Astrocyte (in vitro differentiated cells and primary cell): ENCODE measurements at regions not wholly inside any gene's neighbourhood (a gene's known extent, or its start where the extent isn't known, plus 50 kb on each side); places are given as distances from the start of the nearest gene placed in this dataset.

Experiments used
- DNase-seq: peaks from one replicate; pipeline ENCODE4 v3.0.0-alpha.2; 2010; ENCODE audit warnings: low read depth
- FAIRE-seq: peaks from 2 replicates; lab custom pipeline; 2011; peaks lifted over from hg19 to GRCh38; lab: Jason Lieb, UNC
- H2AFZ ChIP-seq: 2 replicates; pipeline ENCODE4 v1.6.0; 2012; ENCODE audit warnings: low read depth, low read length, inconsistent platforms
- H3K27ac ChIP-seq: 2 replicates; pipeline ENCODE4 v1.5.1; 2011; ENCODE audit warnings: low read depth, low read length, inconsistent platforms
- H3K27me3 ChIP-seq: 2 replicates; pipeline ENCODE4 v1.6.0; 2011; ENCODE audit warnings: low read length, inconsistent platforms; ENCODE audit not compliant: insufficient read depth
- H3K36me3 ChIP-seq: 2 replicates; pipeline ENCODE4 v1.5.1; 2011; ENCODE audit warnings: low read length, inconsistent platforms; ENCODE audit not compliant: insufficient read depth
- H3K4me1 ChIP-seq: 2 replicates; pipeline ENCODE4 v1.5.1; 2011; ENCODE audit warnings: low read length, inconsistent platforms; ENCODE audit not compliant: insufficient read depth
- H3K4me2 ChIP-seq: 2 replicates; pipeline ENCODE4 v1.6.0; 2012; ENCODE audit warnings: low read length, inconsistent platforms
- H3K4me3 ChIP-seq: 2 replicates; pipeline ENCODE4 v1.5.1; 2011; ENCODE audit warnings: low read depth, mild to moderate bottlenecking, low read length, inconsistent platforms; ENCODE audit not compliant: insufficient read depth
- H3K79me2 ChIP-seq: 2 replicates; pipeline ENCODE4 v1.6.0; 2012; ENCODE audit warnings: mild to moderate bottlenecking, low read length, inconsistent platforms; ENCODE audit not compliant: insufficient read depth
- H3K9ac ChIP-seq: 2 replicates; pipeline ENCODE4 v1.6.0; 2012; ENCODE audit warnings: mild to moderate bottlenecking, low read length, inconsistent platforms
- H3K9me3 ChIP-seq: 2 replicates; pipeline ENCODE4 v1.5.1; 2012; ENCODE audit warnings: low read depth, mild to moderate bottlenecking, low read length, inconsistent platforms; ENCODE audit not compliant: insufficient read depth
- H4K20me1 ChIP-seq: 2 replicates; pipeline ENCODE4 v1.6.0; 2012; ENCODE audit warnings: low read length, inconsistent platforms; ENCODE audit not compliant: insufficient read depth
- H3K27ac Mint-ChIP-seq: one replicate; pipeline ENCODE4 v1.8.0; 2021; ENCODE audit warnings: mild to moderate bottlenecking, mixed read lengths; ENCODE audit not compliant: unreplicated experiment
- H3K27me3 Mint-ChIP-seq: one replicate; pipeline ENCODE4 v1.8.0; 2021; ENCODE audit warnings: low read depth, mixed read lengths; ENCODE audit not compliant: unreplicated experiment
- H3K36me3 Mint-ChIP-seq: one replicate; pipeline ENCODE4 v1.8.0; 2021; ENCODE audit warnings: low read depth, mixed read lengths; ENCODE audit not compliant: unreplicated experiment
- H3K4me1 Mint-ChIP-seq: one replicate; pipeline ENCODE4 v1.8.0; 2021; ENCODE audit warnings: low read depth, mixed read lengths; ENCODE audit not compliant: unreplicated experiment
- H3K4me3 Mint-ChIP-seq: one replicate; pipeline ENCODE4 v1.8.0; 2021; ENCODE audit warnings: mild to moderate bottlenecking, moderate library complexity, mixed read lengths; ENCODE audit not compliant: unreplicated experiment
- H3K9me3 Mint-ChIP-seq: one replicate; pipeline ENCODE4 v1.8.0; 2021; ENCODE audit warnings: mild to moderate bottlenecking, mixed read lengths; ENCODE audit not compliant: unreplicated experiment
- CTCF ChIP-seq: IDR thresholded peaks from 2 replicates; pipeline ENCODE4 v1.5.1; 2011; ENCODE audit warnings: low read depth, mild to moderate bottlenecking, inconsistent platforms, low read length, moderate library complexity; ENCODE audit not compliant: insufficient read depth
- EZH2 ChIP-seq: IDR thresholded peaks from 2 replicates; pipeline ENCODE4 v1.6.1; 2012; ENCODE audit warnings: mild to moderate bottlenecking, low read length, inconsistent platforms; ENCODE audit not compliant: insufficient read depth

GRCh38 chr7:45390731-45391130 is 183.4 kb upstream of the ADCY1 start:
- H3K9me3 Mint-ChIP-seq = peaks cover 3% of the 10 kb centered on the region
- H3K27ac Mint-ChIP-seq = no peak overlapping the region
- Histone ChIP-seq H2AFZ (no peak overlapping the region), H4K20me1 (no peaks in the 10 kb centered on the region), H3K4me2 (no peak overlapping the region), H3K9ac (no peak overlapping the region), H3K27ac (no peak overlapping the region), H3K9me3 (no peaks in the 10 kb centered on the region), H3K36me3 (no peaks in the 10 kb centered on the region), H3K4me3 (no peak overlapping the region), H3K27me3 (no peaks in the 10 kb centered on the region), H3K79me2 (no peaks in the 10 kb centered on the region), H3K4me1 (no peaks in the 10 kb centered on the region)
- no peak for TF ChIP-seq EZH2
- no peak overlapping the region for H3K4me3 Mint-ChIP-seq
- no peaks in the 10 kb centered on the region for H3K27me3 Mint-ChIP-seq
- FAIRE-seq (no peak), DNase-seq (peak; percentile 28)
- no peaks in the 10 kb centered on the region for H3K4me1 Mint-ChIP-seq
- no peaks in the 10 kb centered on the region for H3K36me3 Mint-ChIP-seq

- Histone ChIP-seq H3K4me3 (no peak overlapping the region), H3K4me2 (no peak overlapping the region), H3K27ac (no peak overlapping the region), H3K36me3 (no peaks in the 10 kb centered on the region), H3K4me1 (peaks cover 3% of the 10 kb centered on the region), H3K9me3 (no peaks in the 10 kb centered on the region), H3K79me2 (no peaks in the 10 kb centered on the region), H4K20me1 (no peaks in the 10 kb centered on the region), H3K9ac (no peak overlapping the region), H2AFZ (no peak overlapping the region), H3K27me3 (no peaks in the 10 kb centered on the region)
- FAIRE-seq = no peak
- no peak overlapping the region for H3K27ac Mint-ChIP-seq
- H3K4me3 Mint-ChIP-seq = no peak overlapping the region
- H3K4me1 Mint-ChIP-seq = no peaks in the 10 kb centered on the region
- peaks cover 6% of the 10 kb centered on the region for H3K27me3 Mint-ChIP-seq
- no peaks in the 10 kb centered on the region for H3K36me3 Mint-ChIP-seq
- TF ChIP-seq EZH2 (no peak), CTCF (no peak)
- H3K9me3 Mint-ChIP-seq = peaks cover 3% of the 10 kb centered on the region
- DNase-seq = no peak
Measured at GRCh38 chr7:45391618-45392451, 182.3 kb upstream of the ADCY1 start.

- Mint-ChIP-seq H3K9me3 (peaks cover 9% of the 10 kb centered on the region), H3K27me3 (peaks cover 10% of the 10 kb centered on the region), H3K36me3 (no peaks in the 10 kb centered on the region), H3K27ac (no peak overlapping the region), H3K4me3 (no peak overlapping the region), H3K4me1 (no peaks in the 10 kb centered on the region)
- Histone ChIP-seq H2AFZ (no peak overlapping the region), H3K9ac (no peak overlapping the region), H3K4me2 (no peak overlapping the region), H3K4me1 (peaks cover 3% of the 10 kb centered on the region), H3K79me2 (no peaks in the 10 kb centered on the region), H3K36me3 (no peaks in the 10 kb centered on the region), H3K27ac (no peak overlapping the region), H3K27me3 (no peaks in the 10 kb centered on the region), H3K4me3 (no peak overlapping the region), H4K20me1 (no peaks in the 10 kb centered on the region), H3K9me3 (no peaks in the 10 kb centered on the region)
- FAIRE-seq (no peak), DNase-seq (no peak)
- no peak for TF ChIP-seq CTCF
- TF ChIP-seq EZH2 = no peak
Measured at GRCh38 chr7:45394117-45394708, 180.0 kb upstream of the ADCY1 start.
